NB4 (cell line): ENCODE measurements at regions not wholly inside any gene's neighbourhood (a gene's known extent, or its start where the extent isn't known, plus 50 kb on each side); places are given as distances from the start of the nearest gene placed in this dataset.

Source experiments
- MYC ChIP-seq: IDR thresholded peaks from 2 replicates; pipeline ENCODE4 v1.6.1; 2011; ENCODE audit warnings: low read depth, low read length
- POLR2A ChIP-seq: IDR thresholded peaks from 2 replicates; pipeline ENCODE4 v1.6.1; 2011; ENCODE audit warnings: mild to moderate bottlenecking; ENCODE audit not compliant: insufficient read length; ENCODE audit errors: extremely low read depth
- TF ChIP-seq, protein P1 (sequence below): IDR thresholded peaks from one replicate; pipeline ENCODE4 v1.5.1; 2012; ENCODE audit warnings: low read depth, low read length

DNA sequence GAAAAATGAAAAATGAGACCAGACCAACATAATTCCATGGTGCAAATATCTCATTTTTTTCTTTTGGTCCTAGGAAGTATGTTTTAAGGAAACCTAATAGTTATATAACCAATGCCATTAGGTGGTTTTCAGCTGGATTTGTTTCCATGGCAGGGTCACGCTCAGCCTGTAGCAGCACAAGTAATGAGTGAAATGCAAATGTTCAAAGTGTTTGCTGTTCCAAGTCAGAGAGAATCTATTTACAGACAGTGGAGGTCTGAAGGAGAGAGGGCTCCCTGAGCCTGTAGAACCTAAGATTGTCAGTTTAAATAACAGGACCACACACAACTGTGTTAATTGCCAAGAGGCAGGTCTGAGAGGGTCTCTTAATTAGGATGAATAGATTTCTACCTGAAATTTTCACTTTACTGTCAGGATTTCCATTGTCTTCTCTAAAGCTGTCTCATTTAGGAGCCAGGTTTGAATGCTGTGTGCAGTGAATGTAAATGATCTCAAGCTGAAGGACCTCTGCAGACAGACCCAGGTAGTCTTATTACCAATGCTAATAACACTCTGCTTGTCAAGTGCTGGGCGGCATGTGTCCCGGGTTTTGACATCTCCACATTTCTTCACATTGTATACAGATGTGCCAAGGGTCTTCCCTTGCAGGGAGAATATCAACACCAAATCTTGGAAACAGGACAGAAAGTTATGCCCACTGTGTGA lies 317.3 kb upstream of the NECTIN3 start:
- TF ChIP-seq, protein P1, sequence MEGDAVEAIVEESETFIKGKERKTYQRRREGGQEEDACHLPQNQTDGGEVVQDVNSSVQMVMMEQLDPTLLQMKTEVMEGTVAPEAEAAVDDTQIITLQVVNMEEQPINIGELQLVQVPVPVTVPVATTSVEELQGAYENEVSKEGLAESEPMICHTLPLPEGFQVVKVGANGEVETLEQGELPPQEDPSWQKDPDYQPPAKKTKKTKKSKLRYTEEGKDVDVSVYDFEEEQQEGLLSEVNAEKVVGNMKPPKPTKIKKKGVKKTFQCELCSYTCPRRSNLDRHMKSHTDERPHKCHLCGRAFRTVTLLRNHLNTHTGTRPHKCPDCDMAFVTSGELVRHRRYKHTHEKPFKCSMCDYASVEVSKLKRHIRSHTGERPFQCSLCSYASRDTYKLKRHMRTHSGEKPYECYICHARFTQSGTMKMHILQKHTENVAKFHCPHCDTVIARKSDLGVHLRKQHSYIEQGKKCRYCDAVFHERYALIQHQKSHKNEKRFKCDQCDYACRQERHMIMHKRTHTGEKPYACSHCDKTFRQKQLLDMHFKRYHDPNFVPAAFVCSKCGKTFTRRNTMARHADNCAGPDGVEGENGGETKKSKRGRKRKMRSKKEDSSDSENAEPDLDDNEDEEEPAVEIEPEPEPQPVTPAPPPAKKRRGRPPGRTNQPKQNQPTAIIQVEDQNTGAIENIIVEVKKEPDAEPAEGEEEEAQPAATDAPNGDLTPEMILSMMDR, result no peak
- TF ChIP-seq POLR2A, result no peak
- TF ChIP-seq MYC, result no peak
